Cardiac fibroblast (primary cell): ENCODE measurements at regions not wholly inside any gene's neighbourhood (a gene's known extent, or its start where the extent isn't known, plus 50 kb on each side); places are given as distances from the start of the nearest gene placed in this dataset.
"Not testable (repeated sequence)": the region's sequence is repeated elsewhere in the genome, so short reads cannot be mapped to it uniquely, and the experiment has no call there.

Experiments used
- DNase-seq, 2 donors: peaks; one replicate each; pipeline versions ENCODE4 v3.0.0 to v3.0.0-alpha.2; 2010; ENCODE audit warnings: low read depth in 2 of 2
- H3K4me3 ChIP-seq, 2 donors: replicated peaks in 1 of 2; 1 replicate in 1 of 2; 2 replicates in 1 of 2; pipeline ENCODE4 v1.5.1; 2011; ENCODE audit warnings: low read depth in 2 of 2, low read length in 2 of 2, mild to moderate bottlenecking in 2 of 2, moderate library complexity in 1 of 2
- CTCF ChIP-seq: IDR thresholded peaks from one replicate; pipeline ENCODE4 v1.5.1; 2011; ENCODE audit warnings: low read depth, mild to moderate bottlenecking, low read length, inconsistent platforms

GRCh38 chr14:106694638-106695393, 1168.4 kb downstream of the TMEM121 start:
- H3K4me3 ChIP-seq = no peak overlapping the region
- DNase-seq = no peak
- TF ChIP-seq CTCF = peak; percentile 2

GRCh38 chr14:106698620-106699267, 1172.4 kb downstream of the TMEM121 start:
- not testable (repeated sequence) for DNase-seq, H3K4me3 ChIP-seq

- not testable (repeated sequence) for H3K4me3 ChIP-seq, DNase-seq
These were observed 1177.3 kb downstream of the TMEM121 start for GRCh38 chr14:106703651-106704050.

- not testable (repeated sequence) for DNase-seq, H3K4me3 ChIP-seq
These were observed 1180.1 kb downstream of the TMEM121 start for GRCh38 chr14:106706488-106706887.

GRCh38 chr14:106710187-106710586, 1183.8 kb downstream of the TMEM121 start:
- not testable (repeated sequence) for H3K4me3 ChIP-seq, DNase-seq

- H3K4me3 ChIP-seq, DNase-seq: not testable (repeated sequence)
These were observed 1186.1 kb downstream of the TMEM121 start for GRCh38 chr14:106712513-106712912.

- not testable (repeated sequence) for H3K4me3 ChIP-seq, DNase-seq
These were observed 1188.4 kb downstream of the TMEM121 start for GRCh38 chr14:106714446-106715428.

GRCh38 chr14:106717544-106717943, 1191.2 kb downstream of the TMEM121 start:
- not testable (repeated sequence) for DNase-seq, H3K4me3 ChIP-seq

- not testable (repeated sequence) for H3K4me3 ChIP-seq, DNase-seq
These were observed 1193.5 kb downstream of the TMEM121 start for GRCh38 chr14:106719880-106720279.

- H3K4me3 ChIP-seq, DNase-seq: not testable (repeated sequence)
These were observed 1195.5 kb downstream of the TMEM121 start for GRCh38 chr14:106721926-106722325.

- H3K4me3 ChIP-seq, DNase-seq: not testable (repeated sequence)
These were observed 1196.7 kb downstream of the TMEM121 start for GRCh38 chr14:106722813-106723687.

- not testable (repeated sequence) for H3K4me3 ChIP-seq, DNase-seq
These were observed 1201.6 kb downstream of the TMEM121 start for GRCh38 chr14:106727962-106728361.
